T1000 (cell line): ENCODE measurements at regions not wholly inside any gene's neighbourhood (a gene's known extent, or its start where the extent isn't known, plus 50 kb on each side); places are given as distances from the start of the nearest gene placed in this dataset.
"Not testable (repeated sequence)": the region's sequence is repeated elsewhere in the genome, so short reads cannot be mapped to it uniquely, and the experiment has no call there.

ENCODE experiments used
- DNase-seq: peaks from one replicate; lab custom pipeline; 2025; ENCODE audit warnings: mixed read lengths; lab: John Stamatoyannopoulos, UW

GRCh38 chr6:121765060-121765459 lies 329.6 kb downstream of the GJA1 start:
- DNase-seq = no peak

- no peak for DNase-seq
These were observed 331.8 kb downstream of the GJA1 start for GRCh38 chr6:121767211-121767610.

- no peak for DNase-seq
These were observed 335.5 kb downstream of the GJA1 start for GRCh38 chr6:121770943-121771342.

GRCh38 chr6:121771937-121772720 lies 336.7 kb downstream of the GJA1 start:
- DNase-seq = no peak

- no peak for DNase-seq
These were observed 340.6 kb downstream of the GJA1 start for GRCh38 chr6:121776054-121776453.

- DNase-seq = no peak
These were observed 345.2 kb downstream of the GJA1 start for GRCh38 chr6:121780325-121781321.

- no peak for DNase-seq
These were observed 356.2 kb downstream of the GJA1 start for GRCh38 chr6:121791396-121792315.

- peak; percentile 9 for DNase-seq
These were observed 359.2 kb downstream of the GJA1 start for GRCh38 chr6:121794630-121795029.

GRCh38 chr6:121797598-121797997 lies 362.2 kb downstream of the GJA1 start:
- DNase-seq = not testable (repeated sequence)

- DNase-seq = not testable (repeated sequence)
These were observed 362.7 kb downstream of the GJA1 start for GRCh38 chr6:121798126-121798525.

- no peak for DNase-seq
These were observed 364.1 kb downstream of the GJA1 start for GRCh38 chr6:121799574-121799973.

GRCh38 chr6:121800047-121800446 lies 364.6 kb downstream of the GJA1 start:
- no peak for DNase-seq

GRCh38 chr6:121806116-121806515 lies 370.7 kb downstream of the GJA1 start:
- no peak for DNase-seq

GRCh38 chr6:121809211-121809610 lies 373.8 kb downstream of the GJA1 start:
- DNase-seq = no peak

- DNase-seq = no peak
These were observed 374.9 kb downstream of the GJA1 start for GRCh38 chr6:121810158-121811032.

- DNase-seq = no peak
These were observed 375.7 kb downstream of the GJA1 start for GRCh38 chr6:121811106-121811505.

- DNase-seq = no peak
These were observed 380.9 kb downstream of the GJA1 start for GRCh38 chr6:121816361-121816760.

GRCh38 chr6:121816906-121817540 lies 381.6 kb downstream of the GJA1 start:
- DNase-seq = no peak

- no peak for DNase-seq
These were observed 388.0 kb downstream of the GJA1 start for GRCh38 chr6:121823437-121823851.

GRCh38 chr6:121826156-121826810 lies 390.8 kb downstream of the GJA1 start:
- DNase-seq = no peak
